Keratinocyte (primary cell): ENCODE measurements at regions not wholly inside any gene's neighbourhood (a gene's known extent, or its start where the extent isn't known, plus 50 kb on each side); places are given as distances from the start of the nearest gene placed in this dataset.

Experiments
- DNase-seq: peaks from one replicate; pipeline ENCODE4 v3.0.0-alpha.2; 2011; ENCODE audit warnings: low read depth, missing footprints, low spot score
- FAIRE-seq: peaks from 2 replicates; lab custom pipeline; 2011; peaks lifted over from hg19 to GRCh38; lab: Jason Lieb, UNC
- H2AFZ ChIP-seq: 2 replicates; pipeline ENCODE4 v1.6.0; 2012; ENCODE audit warnings: low read length, control low read depth, inconsistent platforms; ENCODE audit not compliant: control insufficient read depth
- H3K27ac ChIP-seq: 2 replicates; pipeline ENCODE4 v1.5.1; 2011; ENCODE audit warnings: low read length; ENCODE audit not compliant: control insufficient read depth, insufficient read depth
- H3K27me3 ChIP-seq: 3 replicates; pipeline ENCODE4 v1.6.0; 2011; ENCODE audit warnings: low read length; ENCODE audit not compliant: control insufficient read depth, insufficient read depth; ENCODE audit errors: extremely low read depth
- H3K36me3 ChIP-seq, 2 experiments: 2 replicates in 1 of 2; 3 replicates in 1 of 2; pipeline ENCODE4 v1.5.1; 2011; ENCODE audit warnings: low read length in 2 of 2, mild to moderate bottlenecking in 1 of 2; ENCODE audit not compliant: control insufficient read depth in 2 of 2, insufficient read depth in 2 of 2; ENCODE audit errors: extremely low read depth in 1 of 2
- H3K4me1 ChIP-seq: 3 replicates; pipeline ENCODE4 v1.5.1; 2011; ENCODE audit warnings: low read length; ENCODE audit not compliant: control insufficient read depth, insufficient read depth; ENCODE audit errors: extremely low read depth
- H3K4me2 ChIP-seq: 3 replicates; pipeline ENCODE4 v1.6.0; 2011; ENCODE audit warnings: low read depth, low read length; ENCODE audit not compliant: control insufficient read depth, insufficient read depth; ENCODE audit errors: extremely low read depth
- H3K4me3 ChIP-seq, 3 experiments: fragments of 200-600 bp in 1 of 3; sonication (generic) in 1 of 3; 2 replicates in 2 of 3; 3 replicates in 1 of 3; pipeline ENCODE4 v1.5.1; 2011 to 2016; ENCODE audit warnings: low read length in 3 of 3, mild to moderate bottlenecking in 3 of 3, control low read depth in 2 of 3, inconsistent platforms in 1 of 3, low read depth in 1 of 3, mixed read lengths in 1 of 3, mixed run types in 1 of 3, moderate library complexity in 1 of 3; ENCODE audit not compliant: control insufficient read depth in 2 of 3, insufficient read depth in 2 of 3; ENCODE audit errors: extremely low read depth in 1 of 3
- H3K79me2 ChIP-seq: 2 replicates; pipeline ENCODE4 v1.6.0; 2012; ENCODE audit warnings: low read length; ENCODE audit not compliant: control insufficient read depth, insufficient read depth
- H3K9ac ChIP-seq: 3 replicates; pipeline ENCODE4 v1.6.0; 2011; ENCODE audit warnings: low read length; ENCODE audit not compliant: control insufficient read depth, insufficient read depth; ENCODE audit errors: extremely low read depth
- H3K9me1 ChIP-seq: 3 replicates; pipeline ENCODE4 v1.6.0; 2011; ENCODE audit warnings: low read length; ENCODE audit not compliant: control insufficient read depth, insufficient read depth; ENCODE audit errors: extremely low read depth
- H3K9me3 ChIP-seq: 2 replicates; pipeline ENCODE4 v1.5.1; 2012; ENCODE audit warnings: low read depth, low read length; ENCODE audit not compliant: control insufficient read depth
- H4K20me1 ChIP-seq: 3 replicates; pipeline ENCODE4 v1.6.0; 2011; ENCODE audit warnings: low read length; ENCODE audit not compliant: control insufficient read depth, insufficient read depth; ENCODE audit errors: extremely low read depth
- CTCF ChIP-seq, 3 experiments: IDR thresholded peaks in 1 of 3; conservative IDR thresholded peaks in 1 of 3; optimal IDR thresholded peaks in 1 of 3; 2 replicates in 2 of 3; 3 replicates in 1 of 3; pipeline versions ENCODE3 to v1.5.1; 2011; ENCODE audit warnings: low read length in 3 of 3, mild to moderate bottlenecking in 3 of 3, moderate library complexity in 2 of 3, control low read depth in 1 of 3, inconsistent platforms in 1 of 3; ENCODE audit not compliant: insufficient read depth in 2 of 3; ENCODE audit errors: extremely low read depth in 1 of 3
- EZH2 ChIP-seq: IDR thresholded peaks from one replicate; pipeline ENCODE4 v1.6.1; 2012; ENCODE audit warnings: inconsistent platforms, mild to moderate bottlenecking, low read length, moderate library complexity
- dilution Hi-C: fragments of 300-500 bp; cut with MboI; formaldehyde crosslinking; loops from one replicate; pipeline ENCODE4 v1.7.0; 2020; ENCODE audit warnings: low sequenced_read_pairs; ENCODE audit not compliant: extremely low pct_ligation_motif_present

GRCh38 chr4:133969202-133969848, 232.3 kb downstream of the PABPC4L start:
- Histone ChIP-seq H3K36me3 (no peaks in the 10 kb centered on the region), H3K9ac (no peak overlapping the region), H2AFZ (no peak overlapping the region), H3K4me3 (no peak overlapping the region), H3K9me1 (no peaks in the 10 kb centered on the region), H3K4me2 (no peak overlapping the region), H3K79me2 (no peaks in the 10 kb centered on the region), H3K27ac (no peak overlapping the region), H3K27me3 (no peaks in the 10 kb centered on the region), H3K9me3 (no peaks in the 10 kb centered on the region), H3K4me1 (no peaks in the 10 kb centered on the region), H4K20me1 (no peaks in the 10 kb centered on the region)
- FAIRE-seq (no peak), DNase-seq (no peak)
- TF ChIP-seq CTCF (optimal IDR thresholded peaks at IDR 0.05 in 1 of 3, IDR thresholded peaks at IDR 0.05 in 1 of 3, conservative IDR thresholded peaks at IDR 0.05 in 1 of 3; ENCODE audit: extremely low read depth in 1 of 3, insufficient read depth in 2 of 3, low read length in 3 of 3) (no peak), EZH2 (no peak)
- dilution Hi-C loops, result no loop called here

- Histone ChIP-seq H3K36me3 (no peaks in the 10 kb centered on the region), H3K9me1 (no peaks in the 10 kb centered on the region), H3K9me3 (no peaks in the 10 kb centered on the region), H3K27me3 (no peaks in the 10 kb centered on the region), H3K27ac (no peak overlapping the region), H3K4me1 (no peaks in the 10 kb centered on the region), H3K4me2 (no peak overlapping the region), H3K79me2 (no peaks in the 10 kb centered on the region), H3K4me3 (no peak overlapping the region), H2AFZ (no peak overlapping the region), H4K20me1 (no peaks in the 10 kb centered on the region), H3K9ac (no peak overlapping the region)
- FAIRE-seq (no peak), DNase-seq (no peak)
- no peak for TF ChIP-seq EZH2
- no peak for TF ChIP-seq CTCF (optimal IDR thresholded peaks at IDR 0.05 in 1 of 3, IDR thresholded peaks at IDR 0.05 in 1 of 3, conservative IDR thresholded peaks at IDR 0.05 in 1 of 3; ENCODE audit: extremely low read depth in 1 of 3, insufficient read depth in 2 of 3, low read length in 3 of 3)
- dilution Hi-C loops, result no loop called here
Measured at GRCh38 chr4:133968174-133968573, 233.4 kb downstream of the PABPC4L start.
